Lower leg skin (tissue), 3 donors: ENCODE measurements at regions not wholly inside any gene's neighbourhood (a gene's known extent, or its start where the extent isn't known, plus 50 kb on each side); places are given as distances from the start of the nearest gene placed in this dataset.

Source experiments
- CTCF ChIP-seq, 3 donors: fragments of 450-650 bp; IDR thresholded peaks; one replicate each; pipeline ENCODE4 v1.5.1; 2016; ENCODE audit warnings: antibody characterized with exemption in 3 of 3, mild to moderate bottlenecking in 3 of 3, moderate library complexity in 2 of 3
- POLR2A ChIP-seq, 2 donors: fragments of 450-650 bp; IDR thresholded peaks; one replicate each; pipeline ENCODE4 v1.6.1; 2016 to 2017; ENCODE audit warnings: antibody characterized with exemption in 2 of 2, mild to moderate bottlenecking in 1 of 2, moderate library complexity in 1 of 2

GRCh38 chr18:10070561-10071000 lies 156.8 kb downstream of the VAPA start:
- TF ChIP-seq CTCF (IDR thresholded peaks at IDR 0.05) (no peak), POLR2A (IDR thresholded peaks at IDR 0.05) (no peak)
